ENCODE measurements at regions not wholly inside any gene's neighbourhood (a gene's known extent, or its start where the extent isn't known, plus 50 kb on each side); places are given as distances from the start of the nearest gene placed in this dataset.
"Not testable (repeated sequence)": the region's sequence is repeated elsewhere in the genome, so short reads cannot be mapped to it uniquely, and the experiment has no call there.

DNA sequence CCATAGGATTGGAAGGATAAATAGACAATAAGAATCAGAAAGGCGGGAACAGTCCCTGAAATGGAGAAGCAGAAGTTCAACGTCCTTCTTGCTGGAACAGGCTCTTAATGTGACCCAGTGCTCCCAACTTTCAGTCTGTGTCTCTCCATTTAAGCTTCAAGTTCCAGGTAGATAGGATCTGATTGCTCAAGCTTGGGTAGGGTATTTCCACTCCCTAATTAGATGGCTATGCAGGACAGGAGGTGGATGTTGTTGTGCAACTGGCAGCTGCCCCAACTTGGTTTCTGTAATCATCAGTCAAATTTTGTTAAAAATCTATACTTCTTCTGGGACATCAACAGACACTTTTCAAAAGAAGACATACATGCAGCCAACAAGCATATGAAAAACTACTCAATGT is 266.2 kb downstream of the C12orf75 start:
- DNase-seq, result no peak

DNA sequence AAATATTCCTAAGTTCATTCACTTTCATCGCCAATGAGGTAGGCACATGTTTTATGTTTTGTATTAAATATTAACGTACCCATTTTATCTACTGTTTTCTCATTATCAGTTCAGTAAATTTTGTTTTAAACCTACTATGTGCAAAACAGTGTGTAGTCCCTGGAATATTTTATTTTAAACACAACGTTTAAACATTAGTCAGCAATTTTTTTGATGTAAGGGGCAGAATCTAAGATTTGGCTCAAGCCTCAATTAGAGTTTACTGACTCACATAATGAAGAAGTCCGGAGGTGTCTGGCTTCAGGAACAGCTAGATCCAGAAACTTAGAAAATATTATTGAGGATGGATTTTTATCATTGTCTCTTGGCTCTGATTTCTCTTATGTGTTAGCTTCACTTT is 267.5 kb downstream of the C12orf75 start:
- DNase-seq, result no peak

- no peak for DNase-seq
Measured at GRCh38 chr12:105600911-105601545, 270.5 kb downstream of the C12orf75 start.

GRCh38 chr12:105602312-105602711 is 271.8 kb downstream of the C12orf75 start:
- not testable (repeated sequence) for DNase-seq

DNA sequence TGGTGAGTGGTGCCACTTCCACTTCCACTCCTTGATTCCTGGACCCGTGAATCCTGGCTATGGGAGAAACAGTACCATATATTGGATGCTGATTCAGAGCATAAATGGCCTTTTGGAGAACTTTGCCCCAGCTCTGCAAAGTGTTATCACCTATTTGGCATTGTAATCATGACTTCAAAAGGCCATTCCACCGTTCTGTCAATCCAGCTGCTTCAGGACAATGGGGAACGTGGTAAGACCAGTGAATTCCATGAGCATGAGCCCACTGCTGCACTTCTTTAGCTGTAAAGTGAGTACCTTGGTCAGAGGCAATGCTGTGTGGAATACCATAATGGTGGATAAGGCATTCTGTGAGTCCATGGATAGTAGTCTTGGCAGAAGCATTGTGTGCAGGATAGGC is 273.8 kb downstream of the C12orf75 start:
- not testable (repeated sequence) for DNase-seq

DNA sequence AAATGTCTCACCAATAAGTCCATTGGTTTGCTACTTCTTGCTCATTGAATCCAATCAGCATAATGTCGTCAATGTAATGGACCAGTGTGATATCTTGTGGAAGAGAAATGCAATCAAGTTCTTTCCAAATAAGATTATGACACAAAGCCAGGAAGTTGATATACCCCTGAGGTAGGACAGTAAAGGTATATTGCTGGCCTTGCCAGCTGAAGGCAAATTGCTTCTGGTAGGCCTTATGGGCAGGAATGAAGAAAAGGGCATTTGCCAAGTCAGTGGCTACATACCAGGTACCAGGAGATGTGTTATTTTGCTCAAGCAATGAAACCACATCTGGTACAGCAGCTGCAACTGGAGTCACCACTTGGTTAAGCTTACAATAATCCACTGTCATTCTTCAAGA is 276.1 kb downstream of the C12orf75 start:
- DNase-seq, result not testable (repeated sequence)

DNA sequence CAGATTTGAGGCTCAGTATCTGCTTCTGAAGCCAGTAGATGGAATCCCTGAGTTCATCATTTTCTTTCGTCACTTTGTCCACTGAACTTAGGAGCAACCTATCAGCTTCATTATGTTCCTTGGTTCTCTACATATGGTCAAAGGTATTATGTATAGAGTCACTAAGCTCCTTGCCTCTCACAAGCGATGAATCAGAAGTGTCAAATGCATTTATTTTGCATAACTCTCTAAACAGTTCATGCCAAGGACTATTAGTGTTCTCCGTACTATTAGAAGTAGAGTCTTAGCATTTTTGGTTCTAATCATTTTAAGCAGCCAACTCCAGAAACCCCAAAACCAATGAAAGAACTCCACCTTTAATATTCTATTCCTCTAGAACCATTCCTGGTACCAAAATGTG is 278.5 kb downstream of the C12orf75 start:
- not testable (repeated sequence) for DNase-seq

GRCh38 chr12:105610459-105610858 is 280.0 kb downstream of the C12orf75 start:
- no peak for DNase-seq

DNA sequence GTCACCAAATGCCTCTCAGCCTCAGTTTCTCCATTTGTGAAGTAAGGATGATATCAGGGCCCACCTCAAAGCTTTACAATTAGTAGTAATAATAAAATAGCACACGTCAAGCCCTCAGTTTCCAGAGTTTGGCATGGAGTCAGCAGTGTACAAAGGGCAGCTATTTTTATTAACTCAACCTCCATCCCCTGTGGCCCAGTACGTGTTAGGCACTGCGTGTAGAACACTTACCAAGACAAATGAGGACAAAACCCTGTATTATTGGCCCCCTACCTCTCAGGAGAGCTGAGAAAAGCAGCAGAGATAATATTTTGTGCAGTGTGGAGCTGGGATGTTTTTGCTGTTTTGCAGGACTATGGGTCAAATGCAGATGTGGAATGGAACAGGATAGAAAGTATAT is 280.8 kb downstream of the C12orf75 start:
- no peak for DNase-seq

- DNase-seq, result no peak
Measured at GRCh38 chr12:105613269-105613668, 282.8 kb downstream of the C12orf75 start.

- DNase-seq, result no peak
Measured at GRCh38 chr12:105613887-105614286, 283.4 kb downstream of the C12orf75 start.

- DNase-seq, result no peak
Measured at GRCh38 chr12:105616971-105617540, 286.6 kb downstream of the C12orf75 start.

DNA sequence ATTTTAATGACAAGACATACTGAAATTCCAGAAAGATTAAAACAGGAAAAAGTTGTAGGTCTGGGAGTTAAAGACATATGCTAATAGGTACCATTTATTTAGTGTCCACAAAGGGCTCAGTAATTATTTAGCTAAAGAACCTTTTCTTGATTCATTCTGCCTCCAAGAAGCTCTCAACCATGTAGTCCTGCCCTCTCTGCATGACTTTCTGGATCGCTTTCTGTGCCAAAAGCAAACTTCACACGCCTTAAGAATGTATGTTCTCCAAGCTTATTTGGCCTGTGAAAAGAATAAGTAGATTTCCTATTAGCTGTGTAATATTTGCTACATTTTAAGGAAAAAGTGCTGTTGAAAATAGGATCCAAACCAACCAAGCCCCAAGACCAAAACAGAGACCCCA is 291.7 kb downstream of the C12orf75 start:
- DNase-seq, result no peak

- no peak for DNase-seq
Measured at GRCh38 chr12:105622846-105623736, 292.6 kb downstream of the C12orf75 start.

DNA sequence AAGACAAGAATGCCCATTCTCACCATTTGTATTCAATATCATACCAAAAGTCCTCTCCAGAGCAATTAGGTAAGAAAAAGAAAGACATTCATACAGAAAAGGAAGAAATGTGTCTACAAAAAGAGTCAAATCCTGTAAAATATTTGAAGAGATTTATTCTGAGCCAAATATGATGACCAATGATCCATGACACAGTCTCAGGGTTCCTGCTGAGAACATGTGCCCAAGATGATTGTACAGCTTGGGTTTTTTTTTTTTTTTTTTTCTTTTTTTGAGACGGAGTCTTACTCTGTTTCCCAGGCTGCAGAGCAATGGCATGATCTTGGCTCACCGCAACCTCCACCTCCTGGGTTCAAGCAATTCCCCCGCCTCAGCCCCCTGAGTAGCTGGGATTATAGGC is 296.2 kb downstream of the C12orf75 start:
- no peak for DNase-seq

DNA sequence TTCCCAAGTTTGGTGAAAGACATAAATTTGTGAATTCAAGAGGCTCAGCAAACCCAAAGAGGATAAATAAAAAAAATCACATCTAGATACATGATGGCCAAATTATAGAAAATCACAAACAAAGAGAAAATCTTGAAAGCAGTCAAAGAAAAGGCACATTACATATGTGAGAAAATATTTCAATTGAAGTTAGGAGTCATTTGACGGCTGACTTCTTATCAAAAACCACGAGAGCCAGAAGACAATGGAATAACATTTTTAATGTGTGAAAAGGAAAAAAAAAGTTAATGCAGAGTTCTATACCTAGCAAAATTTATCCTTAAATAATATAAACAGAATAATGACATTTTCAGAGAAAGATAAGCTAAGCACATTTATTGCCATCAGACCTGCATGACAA is 307.0 kb downstream of the C12orf75 start:
- DNase-seq, result no peak

DNA sequence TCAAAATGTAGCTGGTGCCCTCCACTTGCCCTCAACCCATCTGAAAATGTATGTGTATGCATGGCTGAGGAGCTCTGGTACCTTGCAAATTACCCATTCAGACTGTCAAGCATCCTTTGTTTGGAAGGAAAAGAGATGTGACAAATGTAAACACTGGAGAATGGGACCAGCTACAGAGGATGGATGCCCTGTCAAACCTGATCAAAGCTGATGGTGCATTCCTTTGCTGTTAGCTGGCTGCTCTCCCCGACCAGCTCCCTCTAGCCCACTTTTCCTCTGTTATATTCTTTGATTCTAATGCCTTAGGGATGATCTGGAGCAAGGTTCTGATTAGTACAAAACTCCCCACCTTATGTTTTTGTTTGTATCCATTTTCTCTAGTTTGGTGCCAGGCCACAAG is 310.3 kb downstream of the C12orf75 start:
- DNase-seq, result no peak

GRCh38 chr12:105641749-105642148 is 311.3 kb downstream of the C12orf75 start:
- DNase-seq, result no peak

- no peak for DNase-seq
Measured at GRCh38 chr12:105644770-105645169, 314.3 kb downstream of the C12orf75 start.

DNA sequence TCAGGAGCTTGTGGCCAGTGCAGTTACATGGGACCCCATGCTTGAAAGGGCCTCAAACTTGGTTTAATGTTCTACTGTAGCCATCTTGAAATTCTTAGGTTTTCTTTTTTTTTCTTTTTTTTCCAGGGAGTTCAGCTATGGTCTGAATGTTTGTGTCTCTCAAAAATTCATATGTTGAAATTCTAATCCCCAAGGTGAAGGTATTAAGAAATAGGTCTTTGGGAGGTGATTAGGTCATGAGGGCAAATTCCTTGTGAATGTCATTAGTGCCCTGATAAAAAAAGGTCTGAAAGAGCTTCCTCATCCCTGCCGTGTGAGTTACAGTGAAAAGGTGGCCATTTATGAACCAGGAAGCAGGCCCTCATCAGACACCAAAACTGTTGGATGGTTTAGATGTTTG is 324.1 kb downstream of the C12orf75 start:
- no peak for DNase-seq

DNA sequence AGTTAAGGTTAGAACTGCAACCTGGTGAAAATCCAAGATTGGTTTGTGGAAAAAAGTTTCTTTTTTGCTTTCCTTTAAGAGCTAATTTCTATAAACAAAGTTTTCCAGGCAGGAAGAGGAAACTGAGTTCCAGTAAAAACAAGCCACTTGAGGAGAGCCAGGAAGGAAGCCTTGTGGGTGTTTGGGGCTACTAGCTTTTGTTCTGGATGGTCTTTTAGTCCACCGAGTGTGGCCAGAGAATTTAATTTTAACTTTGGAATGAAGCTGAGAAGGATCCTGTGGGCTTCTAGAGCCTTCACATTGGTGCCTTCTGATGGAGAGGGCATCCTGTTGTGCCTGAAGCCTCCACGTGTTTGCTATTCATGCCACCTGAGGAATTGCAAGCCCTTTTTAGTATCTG is 327.9 kb downstream of the C12orf75 start:
- no peak for DNase-seq

DNA sequence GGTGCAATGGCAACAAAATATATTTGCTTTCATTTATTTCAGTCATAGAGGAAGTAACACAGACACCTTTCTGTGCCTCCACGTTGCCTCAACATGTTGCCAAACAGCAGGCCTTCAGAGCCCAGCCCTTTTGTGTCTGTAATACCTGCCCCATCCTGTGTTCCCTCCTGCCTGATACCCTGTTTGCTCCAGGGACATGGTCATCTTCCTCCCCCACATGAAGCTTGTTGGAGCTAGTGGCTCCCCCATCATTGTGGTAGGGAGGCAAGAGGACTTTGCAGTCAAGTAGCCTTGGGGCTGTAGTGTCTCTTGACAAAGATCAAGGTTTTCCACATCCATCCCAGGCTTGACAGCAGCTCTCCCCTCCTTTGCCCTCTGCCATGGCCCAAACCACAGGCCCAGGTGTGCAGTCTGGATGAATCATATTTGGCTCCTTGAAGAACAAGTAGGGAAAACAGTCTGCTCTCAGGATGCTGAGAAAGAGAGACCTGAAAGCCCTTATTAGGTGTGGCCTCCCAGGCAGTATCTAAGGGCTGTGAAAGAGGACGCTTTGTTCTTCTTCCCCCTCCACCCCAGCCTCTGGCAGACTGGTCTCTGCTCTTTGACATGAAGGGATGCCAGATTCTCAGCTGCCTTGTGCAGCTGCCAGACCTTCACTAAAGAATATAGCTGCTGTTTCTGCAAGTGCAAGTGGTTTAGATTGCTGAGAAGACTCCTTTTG is 329.0 kb downstream of the C12orf75 start:
- no peak for DNase-seq

GRCh38 chr12:105664765-105665164 is 334.3 kb downstream of the C12orf75 start:
- DNase-seq, result not testable (repeated sequence)
